Loucy (cell line): ENCODE measurements at regions not wholly inside any gene's neighbourhood (a gene's known extent, or its start where the extent isn't known, plus 50 kb on each side); places are given as distances from the start of the nearest gene placed in this dataset.

Experiments
- H2AFZ ChIP-seq: fragments of 200-600 bp; sonication (generic); 2 replicates; pipeline ENCODE4 v1.6.0; 2016; ENCODE audit warnings: antibody characterized with exemption, mild to moderate bottlenecking, low read length, moderate library complexity
- H3F3A ChIP-seq: fragments of 200-600 bp; 2 replicates; pipeline ENCODE4 v1.6.0; 2016; ENCODE audit warnings: antibody characterized with exemption, low read depth, mild to moderate bottlenecking
- H3K27me3 ChIP-seq: fragments of 200-600 bp; sonication (generic); 2 replicates; pipeline ENCODE4 v1.6.1; 2014; ENCODE audit warnings: low read length, mild to moderate bottlenecking; ENCODE audit not compliant: insufficient read depth, poor library complexity, severe bottlenecking
- H3K36me3 ChIP-seq: fragments of 200-600 bp; sonication (generic); 2 replicates; pipeline ENCODE4 v1.6.1; 2016; ENCODE audit warnings: low read length; ENCODE audit not compliant: insufficient read depth
- H3K4me1 ChIP-seq: fragments of 200-600 bp; sonication (generic); 2 replicates; pipeline ENCODE4 v1.5.1; 2014; ENCODE audit warnings: low read length, mild to moderate bottlenecking; ENCODE audit not compliant: insufficient read depth, poor library complexity, severe bottlenecking
- H3K4me2 ChIP-seq: fragments of 200-600 bp; sonication (generic); 2 replicates; pipeline ENCODE4 v1.6.0; 2014; ENCODE audit warnings: antibody characterized with exemption, low read length, low read depth, mild to moderate bottlenecking; ENCODE audit not compliant: poor library complexity, severe bottlenecking
- H3K4me3 ChIP-seq: fragments of 200-600 bp; sonication (generic); 2 replicates; pipeline ENCODE4 v1.5.1; 2014; ENCODE audit warnings: low read length, mild to moderate bottlenecking, mixed read lengths; ENCODE audit not compliant: poor library complexity, severe bottlenecking
- H3K79me2 ChIP-seq: fragments of 200-600 bp; sonication (generic); 2 replicates; pipeline ENCODE4 v1.6.1; 2014; ENCODE audit warnings: low read length; ENCODE audit not compliant: insufficient read depth
- H3K9ac ChIP-seq: fragments of 200-600 bp; sonication (generic); 2 replicates; pipeline ENCODE4 v1.6.0; 2014; ENCODE audit warnings: mild to moderate bottlenecking, low read depth, low read length, moderate library complexity; ENCODE audit not compliant: poor library complexity, severe bottlenecking
- H3K9me2 ChIP-seq: fragments of 200-600 bp; sonication (generic); replicated peaks from 2 replicates; pipeline ENCODE4 v1.6.1; 2016; ENCODE audit warnings: low read depth, low read length, mixed read lengths
- H3K9me3 ChIP-seq: fragments of 200-600 bp; sonication (generic); 2 replicates; pipeline ENCODE4 v1.6.1; 2014; ENCODE audit warnings: mild to moderate bottlenecking, antibody characterized with exemption, low read length, low read depth; ENCODE audit not compliant: insufficient read depth
- H4K20me1 ChIP-seq: fragments of 200-600 bp; sonication (generic); 2 replicates; pipeline ENCODE4 v1.6.0; 2014; ENCODE audit warnings: antibody characterized with exemption, low read length, mild to moderate bottlenecking; ENCODE audit not compliant: insufficient read depth, poor library complexity, severe bottlenecking
- CTCF ChIP-seq: fragments of 200-600 bp; sonication (generic); conservative IDR thresholded peaks from 2 replicates; pipeline ENCODE4 v1.5.1; 2014; ENCODE audit warnings: mild to moderate bottlenecking, antibody characterized with exemption, low read length
- EZH2phosphoT487 ChIP-seq: fragments of 200-600 bp; IDR thresholded peaks from 2 replicates; pipeline ENCODE4 v1.6.1; 2018; ENCODE audit warnings: antibody characterized with exemption, mild to moderate bottlenecking, moderate library complexity, borderline replicate concordance

GRCh38 chr2:15780912-15781574 is 159.3 kb upstream of the MYCN start:
- Histone ChIP-seq H3K4me1 (no peaks in the 10 kb centered on the region), H3K4me2 (no peak overlapping the region), H3K27me3 (no peaks in the 10 kb centered on the region), H2AFZ (no peak overlapping the region), H3K9me3 (no peaks in the 10 kb centered on the region), H3K9me2 (no peaks in the 10 kb centered on the region), H3K36me3 (no peaks in the 10 kb centered on the region), H3K79me2 (no peaks in the 10 kb centered on the region), H4K20me1 (no peaks in the 10 kb centered on the region), H3K4me3 (no peak overlapping the region), H3F3A (no peaks in the 10 kb centered on the region), H3K9ac (no peak overlapping the region)
- TF ChIP-seq EZH2phosphoT487 (no peak), CTCF (no peak)

- Histone ChIP-seq H3K27me3 (no peaks in the 10 kb centered on the region), H3K36me3 (no peaks in the 10 kb centered on the region), H3K79me2 (no peaks in the 10 kb centered on the region), H4K20me1 (no peaks in the 10 kb centered on the region), H2AFZ (no peak overlapping the region), H3K9ac (no peak overlapping the region), H3K9me3 (no peaks in the 10 kb centered on the region), H3K9me2 (no peaks in the 10 kb centered on the region), H3F3A (no peaks in the 10 kb centered on the region), H3K4me3 (no peak overlapping the region), H3K4me1 (no peaks in the 10 kb centered on the region), H3K4me2 (no peak overlapping the region)
- TF ChIP-seq CTCF (no peak), EZH2phosphoT487 (no peak)
Observed at GRCh38 chr2:15782009-15782751, 158.2 kb upstream of the MYCN start.

GRCh38 chr2:15782769-15783294 is 157.5 kb upstream of the MYCN start:
- no peaks in the 10 kb centered on the region for H3F3A ChIP-seq
- H3K27me3 ChIP-seq: no peaks in the 10 kb centered on the region
- H2AFZ ChIP-seq: no peak overlapping the region

More at GRCh38 chr2:15782769-15783294, 157.5 kb upstream of the MYCN start:
- TF ChIP-seq CTCF: no peak
- TF ChIP-seq EZH2phosphoT487: no peak
- Histone ChIP-seq H4K20me1 (no peaks in the 10 kb centered on the region), H3K4me2 (no peak overlapping the region), H3K9ac (no peak overlapping the region), H3K4me3 (no peak overlapping the region), H3K9me3 (no peaks in the 10 kb centered on the region), H3K9me2 (no peaks in the 10 kb centered on the region), H3K79me2 (no peaks in the 10 kb centered on the region), H3K36me3 (no peaks in the 10 kb centered on the region), H3K4me1 (no peaks in the 10 kb centered on the region)
